ENCODE measurements at regions not wholly inside any gene's neighbourhood (a gene's known extent, or its start where the extent isn't known, plus 50 kb on each side); places are given as distances from the start of the nearest gene placed in this dataset.

DNA sequence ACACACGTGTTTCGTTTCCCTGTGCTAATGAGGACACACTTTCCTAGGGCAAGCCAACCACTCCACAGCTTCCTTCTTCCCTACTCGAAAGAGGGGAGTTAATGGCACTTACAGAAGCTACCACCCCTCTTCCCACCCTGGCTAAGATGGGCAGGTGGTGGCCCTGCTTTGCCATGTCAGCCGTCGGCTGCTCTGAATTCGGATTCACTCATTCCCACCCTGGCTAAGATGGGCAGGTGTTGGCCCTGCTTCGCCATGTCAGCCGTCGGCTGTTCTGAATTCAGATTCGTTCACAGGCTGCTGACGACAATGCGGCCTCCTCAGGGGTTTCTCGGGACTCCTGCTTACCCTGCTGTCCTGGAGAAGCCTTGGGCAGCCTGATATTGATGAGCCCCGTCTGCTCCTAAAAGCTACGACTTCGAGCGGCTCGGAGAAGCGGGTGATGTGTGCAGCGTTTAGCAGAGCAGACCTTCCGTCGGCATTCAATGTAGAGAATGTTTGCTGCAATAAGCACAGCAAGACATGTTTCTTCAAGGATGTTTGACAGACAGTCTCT is 56.2 kb upstream of the PPP2R2D start:
- DNase-seq (ENCODE audit: low read depth) = no peak
- TF ChIP-seq, protein P1, sequence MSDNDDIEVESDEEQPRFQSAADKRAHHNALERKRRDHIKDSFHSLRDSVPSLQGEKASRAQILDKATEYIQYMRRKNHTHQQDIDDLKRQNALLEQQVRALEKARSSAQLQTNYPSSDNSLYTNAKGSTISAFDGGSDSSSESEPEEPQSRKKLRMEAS (IDR thresholded peaks at IDR 0.05; ENCODE audit: low read depth, low read length) = no peak
- TF ChIP-seq POLR2A (IDR thresholded peaks at IDR 0.05; ENCODE audit: extremely low read depth, insufficient read length) (no peak), MYC (IDR thresholded peaks at IDR 0.05; ENCODE audit: low read depth, low read length) (no peak)
- TF ChIP-seq, protein P2, sequence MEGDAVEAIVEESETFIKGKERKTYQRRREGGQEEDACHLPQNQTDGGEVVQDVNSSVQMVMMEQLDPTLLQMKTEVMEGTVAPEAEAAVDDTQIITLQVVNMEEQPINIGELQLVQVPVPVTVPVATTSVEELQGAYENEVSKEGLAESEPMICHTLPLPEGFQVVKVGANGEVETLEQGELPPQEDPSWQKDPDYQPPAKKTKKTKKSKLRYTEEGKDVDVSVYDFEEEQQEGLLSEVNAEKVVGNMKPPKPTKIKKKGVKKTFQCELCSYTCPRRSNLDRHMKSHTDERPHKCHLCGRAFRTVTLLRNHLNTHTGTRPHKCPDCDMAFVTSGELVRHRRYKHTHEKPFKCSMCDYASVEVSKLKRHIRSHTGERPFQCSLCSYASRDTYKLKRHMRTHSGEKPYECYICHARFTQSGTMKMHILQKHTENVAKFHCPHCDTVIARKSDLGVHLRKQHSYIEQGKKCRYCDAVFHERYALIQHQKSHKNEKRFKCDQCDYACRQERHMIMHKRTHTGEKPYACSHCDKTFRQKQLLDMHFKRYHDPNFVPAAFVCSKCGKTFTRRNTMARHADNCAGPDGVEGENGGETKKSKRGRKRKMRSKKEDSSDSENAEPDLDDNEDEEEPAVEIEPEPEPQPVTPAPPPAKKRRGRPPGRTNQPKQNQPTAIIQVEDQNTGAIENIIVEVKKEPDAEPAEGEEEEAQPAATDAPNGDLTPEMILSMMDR (IDR thresholded peaks at IDR 0.05; ENCODE audit: low read depth, low read length) = no peak
- H3K4me3 ChIP-seq (ENCODE audit: low read depth, low read length) = no peak overlapping the region

DNA sequence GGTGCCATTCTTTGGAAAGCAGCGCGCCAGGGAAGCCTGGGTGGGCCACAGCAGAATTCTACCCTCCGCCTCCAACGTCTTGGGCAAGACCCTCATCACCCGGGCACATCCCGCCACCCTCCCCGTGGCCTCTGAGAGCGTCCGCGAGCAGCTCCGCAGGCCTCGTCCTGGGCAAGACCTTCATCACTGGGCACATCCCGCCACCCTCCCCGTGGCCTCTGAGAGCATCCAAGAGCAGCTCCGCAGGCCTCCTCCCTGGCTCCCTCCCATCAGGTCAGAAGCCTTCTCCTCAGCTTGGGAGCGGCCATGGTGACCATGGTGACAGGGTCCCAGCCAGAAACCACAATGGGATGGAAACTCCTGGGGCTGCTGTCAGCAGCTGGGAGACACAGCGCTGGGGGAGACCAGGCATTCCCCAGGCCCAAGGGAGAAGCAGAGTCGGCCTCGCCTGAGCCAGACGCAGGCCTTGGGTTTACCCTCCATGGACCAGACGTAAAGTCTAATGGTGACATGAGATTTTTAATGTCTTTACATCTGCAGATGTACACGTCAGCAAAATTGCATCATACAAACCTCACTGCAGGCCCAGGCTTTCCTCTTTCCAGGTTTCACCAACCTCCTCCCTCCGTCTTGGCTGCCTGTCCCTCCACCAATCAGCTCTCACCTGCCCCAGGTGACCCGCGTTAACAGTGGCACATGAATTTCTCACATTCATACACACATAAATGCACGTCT is 55.1 kb upstream of the PPP2R2D start:
- TF ChIP-seq, protein P1 (IDR thresholded peaks at IDR 0.05; ENCODE audit: low read depth, low read length) = no peak
- TF ChIP-seq POLR2A (IDR thresholded peaks at IDR 0.05; ENCODE audit: extremely low read depth, insufficient read length) (no peak), MYC (IDR thresholded peaks at IDR 0.05; ENCODE audit: low read depth, low read length) (no peak)
- TF ChIP-seq, protein P2 (IDR thresholded peaks at IDR 0.05; ENCODE audit: low read depth, low read length) = no peak
- H3K4me3 ChIP-seq (ENCODE audit: low read depth, low read length) = no peak overlapping the region
- DNase-seq (ENCODE audit: low read depth) = no peak

DNA sequence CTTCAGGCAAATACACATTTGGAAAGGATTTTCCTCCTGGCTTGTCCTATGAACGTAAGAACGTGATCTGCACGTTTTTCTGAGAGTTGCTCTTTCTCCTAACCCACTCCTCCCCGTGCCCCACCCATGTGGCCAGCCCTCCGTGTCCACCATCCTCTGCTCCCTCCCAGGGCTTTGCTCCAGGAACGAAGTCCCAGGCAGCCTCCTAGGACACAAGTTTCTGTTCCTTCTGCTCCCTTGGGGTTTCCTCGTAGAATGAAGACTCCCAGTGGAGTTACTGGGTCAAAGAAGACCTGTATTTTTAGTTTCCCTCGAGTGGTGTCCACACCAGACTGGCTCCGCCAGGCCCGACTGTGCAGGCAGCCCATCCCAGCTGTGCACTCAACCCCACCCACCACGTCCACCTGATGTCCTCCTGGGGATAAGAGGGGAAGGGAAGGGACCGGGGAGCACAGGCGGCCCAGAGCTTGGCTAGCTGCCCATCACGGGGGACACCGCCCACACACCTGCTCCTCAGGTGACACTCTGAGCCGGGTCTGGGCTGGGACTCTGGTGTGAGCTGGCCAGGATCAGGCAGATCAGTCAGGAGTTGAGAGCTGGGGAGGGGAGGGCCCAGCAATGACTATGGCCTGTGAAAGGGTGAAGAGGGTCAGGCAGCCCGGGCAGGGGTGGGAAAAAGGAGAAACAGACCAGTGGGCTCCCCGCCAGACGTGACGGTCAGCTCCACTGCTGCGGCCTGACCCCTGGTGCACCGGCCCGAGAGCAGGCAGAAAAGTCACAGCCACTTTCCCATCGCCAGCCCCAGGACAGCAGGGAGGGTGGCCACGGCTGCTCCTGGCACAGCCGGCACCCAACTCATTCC is 54.3 kb upstream of the PPP2R2D start:
- no peak for DNase-seq (ENCODE audit: low read depth)
- TF ChIP-seq POLR2A (IDR thresholded peaks at IDR 0.05; ENCODE audit: extremely low read depth, insufficient read length) = no peak
- TF ChIP-seq, protein P2 (IDR thresholded peaks at IDR 0.05; ENCODE audit: low read depth, low read length) = no peak
- TF ChIP-seq MYC (IDR thresholded peaks at IDR 0.05; ENCODE audit: low read depth, low read length) = no peak
- TF ChIP-seq, protein P1 (IDR thresholded peaks at IDR 0.05; ENCODE audit: low read depth, low read length) = no peak
- no peak overlapping the region for H3K4me3 ChIP-seq (ENCODE audit: low read depth, low read length)

DNA sequence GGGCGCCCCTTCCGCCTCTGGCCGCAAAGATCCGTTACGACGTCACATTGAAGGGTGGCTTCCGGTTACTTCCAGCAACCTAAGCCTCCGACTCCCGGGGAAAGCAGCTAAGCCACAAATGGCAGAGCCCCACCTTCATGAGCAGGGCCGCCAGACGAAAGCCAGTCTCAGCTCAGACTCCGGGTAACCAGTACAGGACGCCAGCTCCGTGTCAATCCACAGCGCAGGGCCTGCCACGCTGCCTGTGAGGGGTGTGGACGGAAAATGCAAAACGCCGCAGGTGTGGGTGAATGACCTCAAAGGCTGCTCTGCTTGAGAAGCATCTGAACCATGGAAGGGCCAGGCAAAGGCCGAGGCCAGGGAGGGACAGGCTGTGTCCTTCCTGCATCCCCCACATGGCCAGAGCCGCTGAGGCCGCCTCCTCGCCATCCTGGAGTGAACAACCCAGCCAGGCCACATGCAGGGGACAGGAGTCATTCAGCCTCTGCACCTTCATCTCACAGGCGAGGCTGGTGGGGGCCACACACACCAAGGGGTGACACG is 53.5 kb upstream of the PPP2R2D start:
- no peak overlapping the region for H3K4me3 ChIP-seq (ENCODE audit: low read depth, low read length)
- TF ChIP-seq POLR2A (IDR thresholded peaks at IDR 0.05; ENCODE audit: extremely low read depth, insufficient read length) = no peak
- TF ChIP-seq, protein P2 (IDR thresholded peaks at IDR 0.05; ENCODE audit: low read depth, low read length) = no peak
- TF ChIP-seq, protein P1 (IDR thresholded peaks at IDR 0.05; ENCODE audit: low read depth, low read length) = no peak
- no peak for TF ChIP-seq MYC (IDR thresholded peaks at IDR 0.05; ENCODE audit: low read depth, low read length)
- DNase-seq (ENCODE audit: low read depth) = no peak

DNA sequence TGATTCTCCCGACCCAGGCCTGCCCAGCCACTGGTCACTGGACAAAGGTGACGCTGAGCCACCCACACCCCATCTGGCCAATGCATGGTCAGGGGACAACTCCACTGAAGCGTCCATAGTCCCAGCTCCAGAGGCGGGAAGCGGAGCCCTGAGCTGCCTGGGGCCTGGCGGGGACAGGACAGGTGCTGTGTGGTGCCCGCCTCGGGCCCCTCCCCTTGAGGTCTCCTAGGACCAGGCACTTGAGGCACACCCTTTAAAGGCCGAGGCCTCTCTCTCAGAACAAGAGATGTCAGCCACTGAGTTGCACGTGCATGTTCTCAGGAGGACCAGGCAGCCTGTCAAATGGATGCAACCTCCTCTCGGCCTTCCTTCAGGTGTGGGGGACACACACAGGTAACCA is 52.5 kb upstream of the PPP2R2D start:
- H3K4me3 ChIP-seq (ENCODE audit: low read depth, low read length) = no peak overlapping the region
- TF ChIP-seq, protein P2 (IDR thresholded peaks at IDR 0.05; ENCODE audit: low read depth, low read length) = no peak
- no peak for TF ChIP-seq MYC (IDR thresholded peaks at IDR 0.05; ENCODE audit: low read depth, low read length)
- TF ChIP-seq, protein P1 (IDR thresholded peaks at IDR 0.05; ENCODE audit: low read depth, low read length) = no peak
- DNase-seq (ENCODE audit: low read depth) = no peak

Measured in NB4 (cell line).